WTC11 (cell line): ENCODE measurements at regions not wholly inside any gene's neighbourhood (a gene's known extent, or its start where the extent isn't known, plus 50 kb on each side); places are given as distances from the start of the nearest gene placed in this dataset.
"Not testable (repeated sequence)": the region's sequence is repeated elsewhere in the genome, so short reads cannot be mapped to it uniquely, and the experiment has no call there.

Experiments used
- ATAC-seq: fragments of 200-7000 bp; cut with Tn5 transposase; 2 replicates; pipeline ENCODE4 v1.10.0; 2021; ENCODE audit warnings: mild to moderate bottlenecking, moderate library complexity
- CTCF ChIA-PET: fragments of 300-600 bp; sonication (Branson Sonifier 250); formaldehyde crosslinking; loops from one replicate; lab custom pipeline; 2021; ENCODE audit warnings: antibody characterized with exemption; lab: Charles Lee
- POLR2A ChIA-PET: fragments of 350-600 bp; sonication (Branson Sonifier 250); formaldehyde crosslinking; loops from one replicate; lab custom pipeline; 2021; ENCODE audit warnings: antibody characterized with exemption; lab: Charles Lee
- DNase-seq: peaks from one replicate; pipeline ENCODE4 v3.0.0; 2021; ENCODE audit warnings: low spot score
- H3K27ac Mint-ChIP-seq: 2 replicates; pipeline ENCODE4 v1.8.0; 2021; ENCODE audit warnings: mixed read lengths
- H3K27me3 Mint-ChIP-seq: 2 replicates; pipeline ENCODE4 v1.8.0; 2021; ENCODE audit warnings: low read depth, mild to moderate bottlenecking, moderate library complexity, mixed read lengths
- H3K36me3 Mint-ChIP-seq: 2 replicates; pipeline ENCODE4 v1.8.0; 2021; ENCODE audit warnings: mixed read lengths
- H3K4me1 Mint-ChIP-seq: 2 replicates; pipeline ENCODE4 v1.8.0; 2022; ENCODE audit warnings: mixed read lengths
- H3K4me3 Mint-ChIP-seq: 2 replicates; pipeline ENCODE4 v1.8.0; 2021; ENCODE audit warnings: mild to moderate bottlenecking, moderate library complexity, mixed read lengths
- H3K9me3 Mint-ChIP-seq: 2 replicates; pipeline ENCODE4 v1.8.0; 2021; ENCODE audit warnings: mixed read lengths
- ELF4 ChIP-seq: sonication (generic); formaldehyde crosslinking; IDR thresholded peaks from 2 replicates; pipeline ENCODE4 v1.8.1; 2022; ENCODE audit warnings: low read depth, mild to moderate bottlenecking, moderate library complexity, missing genetic modification reagents
- EMX1 ChIP-seq: fragments of 250-450 bp; sonication (Bioruptor Pico); IDR thresholded peaks from 2 replicates; pipeline ENCODE4 v1.8.0; 2021; ENCODE audit warnings: mild to moderate bottlenecking
- ERG ChIP-seq: fragments of 250-450 bp; sonication (Bioruptor Pico); IDR thresholded peaks from 2 replicates; pipeline ENCODE4 v1.8.0; 2021; ENCODE audit warnings: mild to moderate bottlenecking
- ESRRA ChIP-seq: sonication (generic); formaldehyde crosslinking; IDR thresholded peaks from 2 replicates; pipeline ENCODE4 v1.8.1; 2022; ENCODE audit warnings: mild to moderate bottlenecking, missing genetic modification reagents, borderline replicate concordance
- ETV6 ChIP-seq: sonication (generic); formaldehyde crosslinking; IDR thresholded peaks from 2 replicates; pipeline ENCODE4 v1.8.1; 2022; ENCODE audit warnings: mild to moderate bottlenecking, missing genetic modification reagents
- IRF1 ChIP-seq: sonication (generic); formaldehyde crosslinking; IDR thresholded peaks from 2 replicates; pipeline ENCODE4 v1.8.0; 2023; ENCODE audit warnings: missing genetic modification reagents
- IRF2 ChIP-seq: sonication (generic); formaldehyde crosslinking; IDR thresholded peaks from 2 replicates; pipeline ENCODE4 v1.8.0; 2022; ENCODE audit warnings: low read depth, missing genetic modification reagents, borderline replicate concordance
- KAT7 ChIP-seq: sonication (generic); formaldehyde crosslinking; IDR thresholded peaks from 2 replicates; pipeline ENCODE4 v1.8.1; 2023; ENCODE audit warnings: missing genetic modification reagents, mild to moderate bottlenecking, borderline replicate concordance
- MXD4 ChIP-seq: fragments of 250-450 bp; sonication (Bioruptor Pico); IDR thresholded peaks from 2 replicates; pipeline ENCODE4 v1.8.0; 2021; ENCODE audit warnings: mild to moderate bottlenecking, moderate library complexity, borderline replicate concordance
- NR2C2 ChIP-seq: sonication (generic); formaldehyde crosslinking; IDR thresholded peaks from 2 replicates; pipeline ENCODE4 v1.8.0; 2022; ENCODE audit warnings: mild to moderate bottlenecking, missing genetic modification reagents
- RELA ChIP-seq: sonication (generic); formaldehyde crosslinking; IDR thresholded peaks from 2 replicates; pipeline ENCODE4 v1.8.1; 2022; ENCODE audit warnings: missing genetic modification reagents, mild to moderate bottlenecking, borderline replicate concordance
- ZBTB43 ChIP-seq: sonication (generic); formaldehyde crosslinking; IDR thresholded peaks from 2 replicates; pipeline ENCODE4 v1.8.1; 2023; ENCODE audit warnings: mild to moderate bottlenecking, missing genetic modification reagents
- ZNF317 ChIP-seq: sonication (generic); formaldehyde crosslinking; IDR thresholded peaks from 2 replicates; pipeline ENCODE4 v1.8.1; 2023; ENCODE audit warnings: low read depth, mild to moderate bottlenecking, moderate library complexity, missing genetic modification reagents, borderline replicate concordance
- ZNF423 ChIP-seq: fragments of 250-450 bp; sonication (Bioruptor Pico); IDR thresholded peaks from 2 replicates; pipeline ENCODE4 v2.1.2; 2022; ENCODE audit warnings: mild to moderate bottlenecking, moderate library complexity
- TF ChIP-seq, protein P1 (sequence below): sonication (generic); formaldehyde crosslinking; IDR thresholded peaks from 2 replicates; pipeline ENCODE4 v1.8.1; 2022; ENCODE audit warnings: mild to moderate bottlenecking, moderate library complexity, missing genetic modification reagents
- TF ChIP-seq, protein P2 (sequence below): sonication (generic); formaldehyde crosslinking; IDR thresholded peaks from 2 replicates; pipeline ENCODE4 v1.8.1; 2022; ENCODE audit warnings: mild to moderate bottlenecking, missing genetic modification reagents, moderate library complexity, borderline replicate concordance

DNA sequence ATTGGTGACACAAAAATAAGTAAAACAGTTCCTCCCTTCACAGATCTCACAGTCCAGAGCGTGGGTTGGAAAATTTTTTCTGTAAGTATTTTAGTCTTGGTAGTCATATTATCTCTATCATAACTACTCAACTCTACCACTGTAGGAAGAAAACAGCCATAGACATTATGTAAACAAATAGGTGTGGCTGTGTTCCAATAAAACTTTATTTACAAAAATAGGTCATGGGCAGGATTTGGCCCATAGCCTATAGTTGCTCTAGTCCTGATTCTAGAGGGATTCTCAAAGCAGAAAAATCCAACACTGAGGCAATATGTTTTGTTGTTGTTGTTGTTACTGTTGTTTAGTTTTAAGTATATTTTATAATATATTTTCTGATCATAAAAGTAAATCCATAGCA is 206.1 kb upstream of the GADL1 start (continued):
- TF ChIP-seq, protein P1, sequence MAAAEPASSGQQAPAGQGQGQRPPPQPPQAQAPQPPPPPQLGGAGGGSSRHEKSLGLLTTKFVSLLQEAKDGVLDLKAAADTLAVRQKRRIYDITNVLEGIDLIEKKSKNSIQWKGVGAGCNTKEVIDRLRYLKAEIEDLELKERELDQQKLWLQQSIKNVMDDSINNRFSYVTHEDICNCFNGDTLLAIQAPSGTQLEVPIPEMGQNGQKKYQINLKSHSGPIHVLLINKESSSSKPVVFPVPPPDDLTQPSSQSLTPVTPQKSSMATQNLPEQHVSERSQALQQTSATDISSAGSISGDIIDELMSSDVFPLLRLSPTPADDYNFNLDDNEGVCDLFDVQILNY (CRISPR knock-in tag), result no peak
- TF ChIP-seq ETV6 (CRISPR knock-in tag), result no peak
- TF ChIP-seq IRF2, result no peak
- no peak for TF ChIP-seq ZBTB43

DNA sequence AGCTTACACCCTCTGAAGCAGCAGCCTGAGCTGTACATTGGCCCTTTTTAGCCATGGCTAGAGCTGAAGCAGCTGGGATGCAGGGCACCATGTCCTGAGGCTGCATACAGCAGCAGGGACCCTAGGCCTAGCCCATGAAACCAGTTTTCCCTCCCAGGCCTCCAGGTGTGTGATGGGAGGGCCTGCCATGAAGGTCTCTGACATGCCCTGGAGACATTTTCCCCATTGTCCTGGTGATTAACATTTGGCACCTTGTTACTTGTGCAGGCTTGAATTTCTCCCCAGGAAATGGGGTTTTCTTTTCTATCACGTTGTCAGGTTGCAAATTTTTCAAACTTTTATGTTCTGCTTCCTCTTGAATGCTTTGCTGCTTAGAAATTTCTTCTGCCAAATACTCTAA is 206.8 kb upstream of the GADL1 start:
- H3K27me3 Mint-ChIP-seq, CTCF ChIA-PET, POLR2A ChIA-PET, H3K27ac Mint-ChIP-seq, H3K36me3 Mint-ChIP-seq, H3K4me3 Mint-ChIP-seq: not testable (repeated sequence)
- Mint-ChIP-seq H3K4me1 (peaks cover 43% of the 10 kb centered on the region), H3K9me3 (peaks cover 17% of the 10 kb centered on the region)
- DNase-seq (peak; percentile 12), ATAC-seq (peak; percentile 71)

- POLR2A ChIA-PET, result no interaction called here
- TF ChIP-seq ESRRA (CRISPR knock-in tag), result no peak
- no peak for TF ChIP-seq ERG (CRISPR knock-in tag)
- TF ChIP-seq RELA (CRISPR knock-in tag), result no peak
- TF ChIP-seq, all 79 proteins: peak for 0
- CTCF ChIA-PET, result no interaction called here
Measured at GRCh38 chr3:31102196-31102879, 207.9 kb upstream of the GADL1 start.

GRCh38 chr3:31103181-31103580 is 208.7 kb upstream of the GADL1 start:
- Mint-ChIP-seq H3K4me1 (peaks cover 37% of the 10 kb centered on the region), H3K27ac (no peak overlapping the region), H3K36me3 (peaks cover 6% of the 10 kb centered on the region), H3K4me3 (no peak overlapping the region), H3K27me3 (0 out of 2 replicates have a peak, but pooled peaks cover 3% of the 10 kb centered on the region), H3K9me3 (peaks cover 12% of the 10 kb centered on the region)
- TF ChIP-seq ZNF317 (CRISPR knock-in tag), result no peak
- TF ChIP-seq, protein P2, sequence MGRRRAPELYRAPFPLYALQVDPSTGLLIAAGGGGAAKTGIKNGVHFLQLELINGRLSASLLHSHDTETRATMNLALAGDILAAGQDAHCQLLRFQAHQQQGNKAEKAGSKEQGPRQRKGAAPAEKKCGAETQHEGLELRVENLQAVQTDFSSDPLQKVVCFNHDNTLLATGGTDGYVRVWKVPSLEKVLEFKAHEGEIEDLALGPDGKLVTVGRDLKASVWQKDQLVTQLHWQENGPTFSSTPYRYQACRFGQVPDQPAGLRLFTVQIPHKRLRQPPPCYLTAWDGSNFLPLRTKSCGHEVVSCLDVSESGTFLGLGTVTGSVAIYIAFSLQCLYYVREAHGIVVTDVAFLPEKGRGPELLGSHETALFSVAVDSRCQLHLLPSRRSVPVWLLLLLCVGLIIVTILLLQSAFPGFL (CRISPR knock-in tag), result no peak
- no peak for TF ChIP-seq ZBTB43
- TF ChIP-seq ZNF423 (CRISPR knock-in tag), result no peak
- TF ChIP-seq MXD4 (CRISPR knock-in tag), result no peak
- no peak for TF ChIP-seq ELF4
- TF ChIP-seq NR2C2, result no peak
- TF ChIP-seq IRF1, result no peak
- TF ChIP-seq IRF2, result no peak
- TF ChIP-seq KAT7 (CRISPR knock-in tag), result no peak
- no peak for TF ChIP-seq EMX1
- POLR2A ChIA-PET, result no interaction called here
- DNase-seq, result no peak
- peak; percentile 13; the same call in 1 of the 2 replicates for ATAC-seq
- CTCF ChIA-PET, result no interaction called here

More at GRCh38 chr3:31102196-31102879, 207.9 kb upstream of the GADL1 start:
- no peak for DNase-seq
- Mint-ChIP-seq H3K36me3 (peaks cover 6% of the 10 kb centered on the region), H3K9me3 (peaks cover 14% of the 10 kb centered on the region), H3K27me3 (0 out of 2 replicates have a peak, but pooled peaks cover 3% of the 10 kb centered on the region), H3K4me3 (no peak overlapping the region), H3K4me1 (peaks cover 37% of the 10 kb centered on the region), H3K27ac (no peak overlapping the region; the same call in 1 of the 2 replicates)
- ATAC-seq, result no peak
